D721Med (cell line): ENCODE measurements at regions not wholly inside any gene's neighbourhood (a gene's known extent, or its start where the extent isn't known, plus 50 kb on each side); places are given as distances from the start of the nearest gene placed in this dataset.

Experiments
- DNase-seq: peaks from one replicate; pipeline ENCODE4 v3.0.0; 2011; ENCODE audit warnings: low spot score; ENCODE audit not compliant: insufficient read length
- FAIRE-seq: peaks from 2 replicates; lab custom pipeline; 2011; peaks lifted over from hg19 to GRCh38; lab: Jason Lieb, UNC
- CTCF ChIP-seq: IDR thresholded peaks from 2 replicates; pipeline ENCODE4 v1.5.1; 2012; ENCODE audit warnings: mild to moderate bottlenecking, control low read depth; ENCODE audit not compliant: insufficient read depth; ENCODE audit errors: missing control alignments

GRCh38 chr3:66672830-66673229 lies 172.0 kb upstream of the LRIG1 start:
- no peak for DNase-seq
- no peak for TF ChIP-seq CTCF
- FAIRE-seq = no peak

GRCh38 chr3:66673293-66673692 lies 172.5 kb upstream of the LRIG1 start:
- no peak for FAIRE-seq

GRCh38 chr3:66675366-66675765 lies 174.5 kb upstream of the LRIG1 start:
- no peak for TF ChIP-seq CTCF
- DNase-seq = no peak
- FAIRE-seq = no peak

More at GRCh38 chr3:66673293-66673692, 172.5 kb upstream of the LRIG1 start:
- DNase-seq = no peak
- no peak for TF ChIP-seq CTCF

- no peak for TF ChIP-seq CTCF
- FAIRE-seq (no peak), DNase-seq (no peak)
These were observed 191.4 kb upstream of the LRIG1 start for GRCh38 chr3:66692042-66692765.

- TF ChIP-seq CTCF = no peak
- no peak for FAIRE-seq
- no peak for DNase-seq
These were observed 191.9 kb upstream of the LRIG1 start for GRCh38 chr3:66692766-66693150.

- FAIRE-seq (no peak), DNase-seq (no peak)
- TF ChIP-seq CTCF = no peak
These were observed 192.7 kb upstream of the LRIG1 start for GRCh38 chr3:66693461-66694031.

- FAIRE-seq (no peak), DNase-seq (no peak)
- no peak for TF ChIP-seq CTCF
These were observed 201.3 kb upstream of the LRIG1 start for GRCh38 chr3:66702126-66702525.
